ENCODE measurements at regions not wholly inside any gene's neighbourhood (a gene's known extent, or its start where the extent isn't known, plus 50 kb on each side); places are given as distances from the start of the nearest gene placed in this dataset.
"Not testable (repeated sequence)": the region's sequence is repeated elsewhere in the genome, so short reads cannot be mapped to it uniquely, and the experiment has no call there.

GRCh38 chr22:16254816-16255215 lies 337.8 kb downstream of the CCT8L2 start:
- Mint-ChIP-seq H3K9me3 (peaks cover 11 to 21% of the 10 kb centered on the region in 2 donors), H3K27ac (peak overlapping the region in 1 of 2 donors; percentile 73), H3K36me3 (peaks cover 5 to 20% of the 10 kb centered on the region in 2 donors)
- not testable (repeated sequence) for DNase-seq (ENCODE audit: low spot score in 2 of 2); ATAC-seq
